ENCODE measurements at regions not wholly inside any gene's neighbourhood (a gene's known extent, or its start where the extent isn't known, plus 50 kb on each side); places are given as distances from the start of the nearest gene placed in this dataset.

DNA sequence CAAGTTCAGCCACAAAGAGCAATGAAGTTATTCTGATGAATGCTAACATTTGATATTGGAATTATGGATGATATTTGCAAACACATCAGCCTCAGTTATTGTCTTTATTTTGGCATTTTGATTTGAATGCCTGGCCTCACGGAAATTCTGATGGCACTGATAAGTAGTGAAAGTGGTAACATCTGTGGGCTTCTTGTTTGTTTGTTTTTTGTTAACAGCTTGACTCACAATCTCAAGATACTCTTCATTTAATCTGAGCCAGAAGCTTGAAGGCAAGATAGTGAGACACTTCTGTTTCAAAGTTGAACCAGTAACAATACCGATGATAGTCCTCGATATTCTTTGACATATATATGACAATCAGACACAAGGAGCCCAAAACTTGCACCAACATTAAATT lies 182.9 kb upstream of the NFIA start:
- H3K9me3 ChIP-seq: no peaks in the 10 kb centered on the region
- H3K27me3 ChIP-seq: no peaks in the 10 kb centered on the region
- DNase-seq: no peak
- H3K36me3 ChIP-seq: no peaks in the 10 kb centered on the region
- H3K4me1 ChIP-seq: peaks cover 12% of the 10 kb centered on the region
- TF ChIP-seq CTCF (IDR thresholded peaks at IDR 0.05; ENCODE audit: low read depth, low read length): no peak
- no peak overlapping the region for H3K4me3 ChIP-seq (ENCODE audit: low read depth, low read length)

GRCh38 chr1:60898987-60899386 lies 183.4 kb upstream of the NFIA start:
- no peak for TF ChIP-seq CTCF (IDR thresholded peaks at IDR 0.05; ENCODE audit: low read depth, low read length)
- DNase-seq: no peak
- Histone ChIP-seq H3K4me1 (peaks cover 10% of the 10 kb centered on the region), H3K4me3 (ENCODE audit: low read depth, low read length) (no peak overlapping the region), H3K36me3 (no peaks in the 10 kb centered on the region), H3K9me3 (no peaks in the 10 kb centered on the region), H3K27me3 (no peaks in the 10 kb centered on the region)

DNA sequence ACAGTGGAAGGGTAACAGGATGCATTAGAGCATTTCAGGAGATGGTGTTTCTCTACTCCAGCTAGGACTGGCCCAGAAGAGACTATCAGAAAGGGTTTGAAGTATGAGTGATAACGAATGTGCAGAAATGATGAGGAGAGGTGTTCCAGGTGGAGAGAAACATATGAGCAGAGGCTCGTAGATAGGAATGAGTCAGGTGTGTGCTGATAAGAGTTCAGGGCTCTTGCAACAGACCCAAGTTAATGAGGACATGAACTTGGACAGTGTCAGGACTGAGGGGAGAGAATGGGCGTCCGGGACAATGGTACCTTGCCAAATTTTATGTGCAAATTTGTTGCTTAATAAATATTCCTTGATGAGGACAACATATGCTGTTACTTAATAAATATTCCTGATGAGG lies 183.9 kb upstream of the NFIA start:
- H3K9me3 ChIP-seq: no peaks in the 10 kb centered on the region
- H3K4me3 ChIP-seq (ENCODE audit: low read depth, low read length): no peak overlapping the region
- no peak for DNase-seq
- no peak for TF ChIP-seq CTCF (IDR thresholded peaks at IDR 0.05; ENCODE audit: low read depth, low read length)
- H3K4me1 ChIP-seq: peaks cover 16% of the 10 kb centered on the region
- H3K27me3 ChIP-seq: no peaks in the 10 kb centered on the region
- no peaks in the 10 kb centered on the region for H3K36me3 ChIP-seq

DNA sequence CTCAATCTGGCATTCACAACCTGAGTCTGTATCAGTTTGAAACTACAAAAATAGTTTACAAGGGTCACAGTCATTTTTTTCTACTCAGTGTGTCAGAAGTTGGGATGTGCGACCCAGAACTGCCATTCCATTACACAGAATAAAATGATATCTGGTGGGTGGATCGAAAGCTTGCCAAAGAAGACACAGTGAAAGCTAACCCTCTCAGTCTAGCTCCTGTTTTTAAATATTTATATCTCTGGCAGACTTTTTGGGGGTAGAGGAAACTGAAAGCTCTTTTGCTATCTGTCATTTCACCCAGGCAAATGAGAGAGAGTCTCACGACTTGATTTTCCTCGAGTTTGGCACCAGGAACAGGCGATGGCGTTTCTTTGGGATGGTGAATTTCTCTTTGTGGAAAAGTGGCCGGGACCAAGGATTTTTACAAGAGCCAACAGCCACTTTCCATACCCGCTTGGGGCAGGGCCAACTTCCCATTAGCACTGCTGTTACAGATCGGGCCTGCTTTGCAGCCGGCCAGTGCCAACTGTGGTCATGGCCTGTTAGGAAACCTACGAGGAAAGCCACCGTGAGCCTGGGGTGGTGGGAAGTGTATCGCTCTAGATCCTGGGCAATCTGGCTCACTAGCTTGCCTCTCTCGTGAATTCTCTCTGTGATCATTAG lies 185.5 kb upstream of the NFIA start:
- Histone ChIP-seq H3K27me3 (no peaks in the 10 kb centered on the region), H3K4me1 (peaks cover 18% of the 10 kb centered on the region), H3K36me3 (no peaks in the 10 kb centered on the region), H3K4me3 (ENCODE audit: low read depth, low read length) (no peak overlapping the region), H3K9me3 (no peaks in the 10 kb centered on the region)
- no peak for TF ChIP-seq CTCF (IDR thresholded peaks at IDR 0.05; ENCODE audit: low read depth, low read length)
- peak; percentile 67 for DNase-seq

DNA sequence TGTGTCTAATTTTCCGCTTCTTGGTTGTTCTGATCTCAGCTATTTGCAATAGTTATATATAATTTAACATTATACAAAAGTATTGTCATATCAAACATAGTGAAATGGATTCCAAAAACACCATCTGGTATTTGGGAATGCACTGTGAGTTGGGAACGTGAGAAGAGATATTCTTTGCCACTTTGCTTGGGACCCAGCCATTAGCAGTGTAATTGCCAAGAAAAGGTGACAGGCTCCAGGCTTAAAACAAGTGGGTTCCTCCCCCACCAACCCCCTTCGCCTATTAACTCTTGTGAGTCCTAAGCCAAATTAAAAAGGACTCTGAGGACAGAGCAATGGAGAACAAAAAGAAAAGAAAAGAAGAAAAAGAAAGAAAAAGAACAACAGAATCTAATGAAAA lies 186.7 kb upstream of the NFIA start:
- peaks cover 19% of the 10 kb centered on the region for H3K4me1 ChIP-seq
- no peaks in the 10 kb centered on the region for H3K36me3 ChIP-seq
- DNase-seq: no peak
- no peak for TF ChIP-seq CTCF (IDR thresholded peaks at IDR 0.05; ENCODE audit: low read depth, low read length)
- H3K9me3 ChIP-seq: no peaks in the 10 kb centered on the region
- H3K27me3 ChIP-seq: no peaks in the 10 kb centered on the region
- H3K4me3 ChIP-seq (ENCODE audit: low read depth, low read length): no peak overlapping the region

- no peaks in the 10 kb centered on the region for H3K36me3 ChIP-seq
- no peak overlapping the region for H3K4me3 ChIP-seq (ENCODE audit: low read depth, low read length)
- no peaks in the 10 kb centered on the region for H3K9me3 ChIP-seq
- H3K4me1 ChIP-seq: peaks cover 19% of the 10 kb centered on the region
- TF ChIP-seq CTCF (IDR thresholded peaks at IDR 0.05; ENCODE audit: low read depth, low read length): no peak
- no peaks in the 10 kb centered on the region for H3K27me3 ChIP-seq
- no peak for DNase-seq
These were observed 187.1 kb upstream of the NFIA start for GRCh38 chr1:60895252-60895651.
